ENCODE measurements at regions not wholly inside any gene's neighbourhood (a gene's known extent, or its start where the extent isn't known, plus 50 kb on each side); places are given as distances from the start of the nearest gene placed in this dataset.

DNA sequence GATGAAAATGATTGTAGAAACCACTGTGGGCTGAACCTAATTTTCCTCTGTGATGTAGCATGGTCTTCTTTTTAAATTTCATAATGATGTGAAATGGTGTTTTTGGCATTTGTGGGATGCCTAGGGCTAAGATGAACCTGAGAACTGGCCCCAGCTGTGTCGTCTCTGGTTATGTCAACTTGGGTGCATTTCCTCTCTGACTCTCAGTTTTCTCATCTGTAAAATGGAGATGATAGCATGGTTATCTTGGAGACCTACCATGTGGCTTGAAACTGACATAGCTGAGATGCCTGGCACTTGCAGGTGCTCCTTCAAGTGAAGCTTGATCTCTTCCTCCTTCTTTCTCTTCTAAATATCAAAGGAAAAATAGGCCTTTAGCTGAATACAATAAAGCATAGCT lies 77.8 kb downstream of the BOD1 start (continued):
- TF ChIP-seq GTF2F1 (IDR thresholded peaks at IDR 0.05; ENCODE audit: borderline replicate concordance, low read depth, low read length) (no peak), SIN3A (conservative IDR thresholded peaks at IDR 0.05 in 1 of 2, IDR thresholded peaks at IDR 0.05 in 1 of 2; ENCODE audit: low read depth in 1 of 2, low read length in 2 of 2) (no peak), CHD2 (IDR thresholded peaks at IDR 0.05; ENCODE audit: low read length) (no peak), KDM4A (IDR thresholded peaks at IDR 0.05; ENCODE audit: low read depth, low read length, severe bottlenecking) (no peak), FOSL1 (IDR thresholded peaks at IDR 0.05; ENCODE audit: insufficient read depth, low read depth, low read length) (no peak), KDM5A (IDR thresholded peaks at IDR 0.05; ENCODE audit: low read length) (no peak)
- TF ChIP-seq, protein P1, sequence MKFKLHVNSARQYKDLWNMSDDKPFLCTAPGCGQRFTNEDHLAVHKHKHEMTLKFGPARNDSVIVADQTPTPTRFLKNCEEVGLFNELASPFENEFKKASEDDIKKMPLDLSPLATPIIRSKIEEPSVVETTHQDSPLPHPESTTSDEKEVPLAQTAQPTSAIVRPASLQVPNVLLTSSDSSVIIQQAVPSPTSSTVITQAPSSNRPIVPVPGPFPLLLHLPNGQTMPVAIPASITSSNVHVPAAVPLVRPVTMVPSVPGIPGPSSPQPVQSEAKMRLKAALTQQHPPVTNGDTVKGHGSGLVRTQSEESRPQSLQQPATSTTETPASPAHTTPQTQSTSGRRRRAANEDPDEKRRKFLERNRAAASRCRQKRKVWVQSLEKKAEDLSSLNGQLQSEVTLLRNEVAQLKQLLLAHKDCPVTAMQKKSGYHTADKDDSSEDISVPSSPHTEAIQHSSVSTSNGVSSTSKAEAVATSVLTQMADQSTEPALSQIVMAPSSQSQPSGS (IDR thresholded peaks at IDR 0.05; ENCODE audit: low read length) = no peak

All from H1 (cell line).